ENCODE measurements at regions not wholly inside any gene's neighbourhood (a gene's known extent, or its start where the extent isn't known, plus 50 kb on each side); places are given as distances from the start of the nearest gene placed in this dataset.
"Not testable (repeated sequence)": the region's sequence is repeated elsewhere in the genome, so short reads cannot be mapped to it uniquely, and the experiment has no call there.

DNA sequence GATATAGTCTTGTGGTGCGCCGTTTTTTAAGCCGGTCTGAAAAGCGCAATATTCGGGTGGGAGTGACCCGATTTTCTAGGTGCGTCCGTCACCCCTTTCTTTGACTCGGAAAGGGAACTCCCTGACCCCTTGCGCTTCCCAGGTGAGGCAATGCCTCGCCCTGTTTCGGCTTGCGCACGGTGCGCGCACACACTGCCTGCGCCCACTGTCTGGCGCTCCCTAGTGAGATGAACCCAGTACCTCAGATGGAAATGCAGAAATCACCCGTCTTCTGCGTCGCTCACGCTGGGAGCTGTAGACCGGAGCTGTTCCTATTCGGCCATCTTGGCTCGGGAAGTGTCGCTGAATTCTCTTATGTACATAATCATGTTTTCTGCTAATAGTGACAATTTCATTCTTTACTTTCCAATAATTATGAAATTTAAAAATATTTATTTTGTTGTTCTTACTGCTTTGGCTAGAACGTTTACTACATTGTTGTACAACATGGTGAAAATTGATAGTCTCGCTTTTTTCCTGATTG, 61.2 kb upstream of the MINDY3 start:
- Histone ChIP-seq H3K4me3 (peak overlapping the region; percentile 26; the same call in 1 of the 2 replicates), H3K9ac (ENCODE audit: insufficient read depth in 1 of 2, low read depth in 2 of 2, low read length in 2 of 2) (peak overlapping the region in 1 of 2 experiments; percentile 51; a peak in 2 of 4 replicates), H3K27ac (ENCODE audit: extremely low read depth, low read depth, low read length) (peak overlapping the region; percentile 47; the same call in 1 of the 3 replicates), H3K4me2 (ENCODE audit: insufficient read depth, low read length) (peak overlapping the region; percentile 21), H2AFZ (ENCODE audit: low read depth, low read length) (peak overlapping the region; percentile 71)
- H3K36me3 ChIP-seq (ENCODE audit: control insufficient read depth, insufficient read depth, low read length); H3K9me1 ChIP-seq (ENCODE audit: control insufficient read depth, insufficient read depth, low read length); FAIRE-seq; POLR2A ChIA-PET; CTCF ChIA-PET (ENCODE audit: low intra/inter-chr PET ratio); H3K9me3 ChIP-seq (replicated peaks; ENCODE audit: control insufficient read depth, insufficient read depth, low read depth, low read length); in situ Hi-C loops (cut with MboI); H4K20me1 ChIP-seq (replicated peaks; ENCODE audit: control insufficient read depth, insufficient read depth, low read length); H3K79me2 ChIP-seq (ENCODE audit: control insufficient read depth, insufficient read depth, low read length); H3K27me3 ChIP-seq (ENCODE audit: control insufficient read depth in 2 of 2, insufficient read depth in 2 of 2, low read length in 2 of 2); H3K4me1 ChIP-seq (replicated peaks in 1 of 2; ENCODE audit: control insufficient read depth in 2 of 2, insufficient read depth in 2 of 2, low read length in 2 of 2); intact Hi-C loops (cut with micrococcal nuclease): not testable (repeated sequence)
- BruUV-seq (replicated peaks), result TSS peak; percentile 72
- DNase-seq (ENCODE audit: extremely low read depth in 1 of 4, low spot score in 3 of 4) (peak in 1 of 4 experiments; percentile 17), ATAC-seq (peak; percentile 57)
- 4% methylated on average over 18 of the region's 28 CpGs for WGBS (ENCODE audit: insufficient coverage, low coverage, missing lambda C conversion rate)
- TF ChIP-seq HNRNPLL (IDR thresholded peaks at IDR 0.05; ENCODE audit: low read depth, low read length, poor library complexity, severe bottlenecking), result peak; percentile 57
- peak; percentile 84 to 86 for TF ChIP-seq NRF1 (conservative IDR thresholded peaks at IDR 0.05 in 1 of 2, IDR thresholded peaks at IDR 0.05 in 1 of 2)
- peak; percentile 52 for TF ChIP-seq POLR2G (IDR thresholded peaks at IDR 0.05; ENCODE audit: low read depth, low read length)
- TF ChIP-seq EP400 (IDR thresholded peaks at IDR 0.05), result 0 out of 2 replicates have a peak, but pooled peaks have one; percentile 10
- TF ChIP-seq NFRKB (IDR thresholded peaks at IDR 0.05; ENCODE audit: low read depth), result 0 out of 2 replicates have a peak, but pooled peaks have one; percentile 37
- peak; percentile 25 for TF ChIP-seq TAF9B (IDR thresholded peaks at IDR 0.05; ENCODE audit: partially characterized antibody)
- TF ChIP-seq YY1 (IDR thresholded peaks at IDR 0.05; ENCODE audit: borderline replicate concordance in 1 of 3, control insufficient read depth in 1 of 3, extremely low read depth in 1 of 3, insufficient read depth in 3 of 3, insufficient read length in 1 of 3, insufficient replicate concordance in 2 of 3, low read depth in 1 of 3, low read length in 2 of 3), result peak in 1 of 3 experiments; percentile 45
- TF ChIP-seq POLR2A (conservative IDR thresholded peaks at IDR 0.05), result peak; percentile 47; the same call in 1 of the 2 replicates
- TF ChIP-seq, protein P1, sequence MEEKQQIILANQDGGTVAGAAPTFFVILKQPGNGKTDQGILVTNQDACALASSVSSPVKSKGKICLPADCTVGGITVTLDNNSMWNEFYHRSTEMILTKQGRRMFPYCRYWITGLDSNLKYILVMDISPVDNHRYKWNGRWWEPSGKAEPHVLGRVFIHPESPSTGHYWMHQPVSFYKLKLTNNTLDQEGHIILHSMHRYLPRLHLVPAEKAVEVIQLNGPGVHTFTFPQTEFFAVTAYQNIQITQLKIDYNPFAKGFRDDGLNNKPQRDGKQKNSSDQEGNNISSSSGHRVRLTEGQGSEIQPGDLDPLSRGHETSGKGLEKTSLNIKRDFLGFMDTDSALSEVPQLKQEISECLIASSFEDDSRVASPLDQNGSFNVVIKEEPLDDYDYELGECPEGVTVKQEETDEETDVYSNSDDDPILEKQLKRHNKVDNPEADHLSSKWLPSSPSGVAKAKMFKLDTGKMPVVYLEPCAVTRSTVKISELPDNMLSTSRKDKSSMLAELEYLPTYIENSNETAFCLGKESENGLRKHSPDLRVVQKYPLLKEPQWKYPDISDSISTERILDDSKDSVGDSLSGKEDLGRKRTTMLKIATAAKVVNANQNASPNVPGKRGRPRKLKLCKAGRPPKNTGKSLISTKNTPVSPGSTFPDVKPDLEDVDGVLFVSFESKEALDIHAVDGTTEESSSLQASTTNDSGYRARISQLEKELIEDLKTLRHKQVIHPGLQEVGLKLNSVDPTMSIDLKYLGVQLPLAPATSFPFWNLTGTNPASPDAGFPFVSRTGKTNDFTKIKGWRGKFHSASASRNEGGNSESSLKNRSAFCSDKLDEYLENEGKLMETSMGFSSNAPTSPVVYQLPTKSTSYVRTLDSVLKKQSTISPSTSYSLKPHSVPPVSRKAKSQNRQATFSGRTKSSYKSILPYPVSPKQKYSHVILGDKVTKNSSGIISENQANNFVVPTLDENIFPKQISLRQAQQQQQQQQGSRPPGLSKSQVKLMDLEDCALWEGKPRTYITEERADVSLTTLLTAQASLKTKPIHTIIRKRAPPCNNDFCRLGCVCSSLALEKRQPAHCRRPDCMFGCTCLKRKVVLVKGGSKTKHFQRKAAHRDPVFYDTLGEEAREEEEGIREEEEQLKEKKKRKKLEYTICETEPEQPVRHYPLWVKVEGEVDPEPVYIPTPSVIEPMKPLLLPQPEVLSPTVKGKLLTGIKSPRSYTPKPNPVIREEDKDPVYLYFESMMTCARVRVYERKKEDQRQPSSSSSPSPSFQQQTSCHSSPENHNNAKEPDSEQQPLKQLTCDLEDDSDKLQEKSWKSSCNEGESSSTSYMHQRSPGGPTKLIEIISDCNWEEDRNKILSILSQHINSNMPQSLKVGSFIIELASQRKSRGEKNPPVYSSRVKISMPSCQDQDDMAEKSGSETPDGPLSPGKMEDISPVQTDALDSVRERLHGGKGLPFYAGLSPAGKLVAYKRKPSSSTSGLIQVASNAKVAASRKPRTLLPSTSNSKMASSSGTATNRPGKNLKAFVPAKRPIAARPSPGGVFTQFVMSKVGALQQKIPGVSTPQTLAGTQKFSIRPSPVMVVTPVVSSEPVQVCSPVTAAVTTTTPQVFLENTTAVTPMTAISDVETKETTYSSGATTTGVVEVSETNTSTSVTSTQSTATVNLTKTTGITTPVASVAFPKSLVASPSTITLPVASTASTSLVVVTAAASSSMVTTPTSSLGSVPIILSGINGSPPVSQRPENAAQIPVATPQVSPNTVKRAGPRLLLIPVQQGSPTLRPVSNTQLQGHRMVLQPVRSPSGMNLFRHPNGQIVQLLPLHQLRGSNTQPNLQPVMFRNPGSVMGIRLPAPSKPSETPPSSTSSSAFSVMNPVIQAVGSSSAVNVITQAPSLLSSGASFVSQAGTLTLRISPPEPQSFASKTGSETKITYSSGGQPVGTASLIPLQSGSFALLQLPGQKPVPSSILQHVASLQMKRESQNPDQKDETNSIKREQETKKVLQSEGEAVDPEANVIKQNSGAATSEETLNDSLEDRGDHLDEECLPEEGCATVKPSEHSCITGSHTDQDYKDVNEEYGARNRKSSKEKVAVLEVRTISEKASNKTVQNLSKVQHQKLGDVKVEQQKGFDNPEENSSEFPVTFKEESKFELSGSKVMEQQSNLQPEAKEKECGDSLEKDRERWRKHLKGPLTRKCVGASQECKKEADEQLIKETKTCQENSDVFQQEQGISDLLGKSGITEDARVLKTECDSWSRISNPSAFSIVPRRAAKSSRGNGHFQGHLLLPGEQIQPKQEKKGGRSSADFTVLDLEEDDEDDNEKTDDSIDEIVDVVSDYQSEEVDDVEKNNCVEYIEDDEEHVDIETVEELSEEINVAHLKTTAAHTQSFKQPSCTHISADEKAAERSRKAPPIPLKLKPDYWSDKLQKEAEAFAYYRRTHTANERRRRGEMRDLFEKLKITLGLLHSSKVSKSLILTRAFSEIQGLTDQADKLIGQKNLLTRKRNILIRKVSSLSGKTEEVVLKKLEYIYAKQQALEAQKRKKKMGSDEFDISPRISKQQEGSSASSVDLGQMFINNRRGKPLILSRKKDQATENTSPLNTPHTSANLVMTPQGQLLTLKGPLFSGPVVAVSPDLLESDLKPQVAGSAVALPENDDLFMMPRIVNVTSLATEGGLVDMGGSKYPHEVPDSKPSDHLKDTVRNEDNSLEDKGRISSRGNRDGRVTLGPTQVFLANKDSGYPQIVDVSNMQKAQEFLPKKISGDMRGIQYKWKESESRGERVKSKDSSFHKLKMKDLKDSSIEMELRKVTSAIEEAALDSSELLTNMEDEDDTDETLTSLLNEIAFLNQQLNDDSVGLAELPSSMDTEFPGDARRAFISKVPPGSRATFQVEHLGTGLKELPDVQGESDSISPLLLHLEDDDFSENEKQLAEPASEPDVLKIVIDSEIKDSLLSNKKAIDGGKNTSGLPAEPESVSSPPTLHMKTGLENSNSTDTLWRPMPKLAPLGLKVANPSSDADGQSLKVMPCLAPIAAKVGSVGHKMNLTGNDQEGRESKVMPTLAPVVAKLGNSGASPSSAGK (IDR thresholded peaks at IDR 0.05), result peak; percentile 28; the same call in 1 of the 2 replicates
- TF ChIP-seq CXXC5 (CRISPR knock-in tag; IDR thresholded peaks at IDR 0.05), result peak; percentile 50; the same call in 1 of the 2 replicates
- 0 out of 2 replicates have a peak, but pooled peaks have one; percentile 21 for TF ChIP-seq L3MBTL2 (IDR thresholded peaks at IDR 0.05)
